Naive thymus-derived CD8-positive, alpha-beta T cell (primary cell): ENCODE measurements at regions not wholly inside any gene's neighbourhood (a gene's known extent, or its start where the extent isn't known, plus 50 kb on each side); places are given as distances from the start of the nearest gene placed in this dataset.

Experiments used
- ATAC-seq, 2 donors: fragments of 150-1000 bp; cut with Tn5 transposase in 1 of 2; sonication (Bioruptor Pico), chemical (Tn5 transposase) in 1 of 2; 1 replicate in 1 of 2; 2 replicates in 1 of 2; pipeline ENCODE4 v1.10.0; 2021; ENCODE audit warnings: mild to moderate bottlenecking in 2 of 2, moderate library complexity in 2 of 2
- POLR2A ChIA-PET: fragments of 350-600 bp; sonication (Branson Sonifier 250); formaldehyde crosslinking; loops from one replicate; lab custom pipeline; 2021; ENCODE audit warnings: antibody characterized with exemption; lab: Charles Lee
- DNase-seq, 10 donors: peaks; one replicate each; pipeline versions ENCODE4 v3.0.0 to v3.0.0-alpha.2; 2020 to 2022
- H3K27ac Mint-ChIP-seq, 10 donors: one replicate each; pipeline ENCODE4 v1.8.0; 2020 to 2022; ENCODE audit warnings: mild to moderate bottlenecking in 10 of 10, mixed read lengths in 10 of 10, moderate library complexity in 4 of 10, inconsistent platforms in 1 of 10
- H3K27me3 Mint-ChIP-seq, 5 donors: one replicate each; pipeline ENCODE4 v1.8.0; 2021 to 2022; ENCODE audit warnings: mixed read lengths in 5 of 5
- H3K36me3 Mint-ChIP-seq, 3 donors: one replicate each; pipeline ENCODE4 v1.8.0; 2020 to 2022; ENCODE audit warnings: mixed read lengths in 3 of 3, mild to moderate bottlenecking in 2 of 3, inconsistent platforms in 1 of 3
- H3K4me1 Mint-ChIP-seq, 4 donors: one replicate each; pipeline ENCODE4 v1.8.0; 2021 to 2022; ENCODE audit warnings: mixed read lengths in 4 of 4
- H3K4me3 Mint-ChIP-seq, 10 donors: one replicate each; pipeline ENCODE4 v1.8.0; 2020 to 2022; ENCODE audit warnings: mild to moderate bottlenecking in 10 of 10, mixed read lengths in 10 of 10, moderate library complexity in 6 of 10, inconsistent platforms in 1 of 10
- H3K9me3 Mint-ChIP-seq, 9 donors: one replicate each; pipeline ENCODE4 v1.8.0; 2020 to 2022; ENCODE audit warnings: mixed read lengths in 9 of 9, mild to moderate bottlenecking in 3 of 9, inconsistent platforms in 1 of 9, moderate library complexity in 1 of 9

- no peaks in the 10 kb centered on the region for H3K27me3 Mint-ChIP-seq
Observed at GRCh38 chr6:121967631-121968030, 431.8 kb upstream of the HSF2 start.

GRCh38 chr6:121971931-121972335, 427.5 kb upstream of the HSF2 start:
- H3K36me3 Mint-ChIP-seq: peaks cover 0 to 11% (median 4%) of the 10 kb centered on the region in 3 donors
- H3K4me1 Mint-ChIP-seq: peaks cover 2 to 20% (median 13%) of the 10 kb centered on the region in 4 donors
- POLR2A ChIA-PET: no interaction called here
- H3K27ac Mint-ChIP-seq: no peak overlapping the region
- H3K27me3 Mint-ChIP-seq: no peaks in the 10 kb centered on the region
- peaks cover 0 to 11% (median 0%) of the 10 kb centered on the region in 9 donors for H3K9me3 Mint-ChIP-seq
- no peak for DNase-seq
- ATAC-seq: no peak
- H3K4me3 Mint-ChIP-seq: no peak overlapping the region

More at GRCh38 chr6:121967631-121968030, 431.8 kb upstream of the HSF2 start:
- peaks cover 0 to 4% (median 0%) of the 10 kb centered on the region in 9 donors for H3K9me3 Mint-ChIP-seq
- H3K4me3 Mint-ChIP-seq: no peak overlapping the region
- POLR2A ChIA-PET: no interaction called here
- no peak for ATAC-seq
- H3K27ac Mint-ChIP-seq: no peak overlapping the region
- H3K4me1 Mint-ChIP-seq: peaks cover under 1 to 10% (median 8%) of the 10 kb centered on the region in 4 donors
- DNase-seq: no peak
- H3K36me3 Mint-ChIP-seq: no peaks in the 10 kb centered on the region

- ATAC-seq (no peak), DNase-seq (no peak)
- Mint-ChIP-seq H3K4me1 (no peaks in the 10 kb centered on the region), H3K4me3 (no peak overlapping the region), H3K36me3 (peaks cover 0 to 7% (median 5%) of the 10 kb centered on the region in 3 donors), H3K9me3 (peaks cover 0 to 13% (median 2%) of the 10 kb centered on the region in 9 donors), H3K27me3 (peaks cover 0 to 5% (median 2%) of the 10 kb centered on the region in 5 donors), H3K27ac (no peak overlapping the region)
- POLR2A ChIA-PET: no interaction called here
Observed at GRCh38 chr6:121984956-121985355, 414.5 kb upstream of the HSF2 start.

- peaks cover 0 to 9% (median 4%) of the 10 kb centered on the region in 9 donors for H3K9me3 Mint-ChIP-seq
- POLR2A ChIA-PET: no interaction called here
- peaks cover 0 to 2% (median 0%) of the 10 kb centered on the region in 4 donors for H3K4me1 Mint-ChIP-seq
- DNase-seq (no peak), ATAC-seq (no peak)
- no peak overlapping the region for H3K4me3 Mint-ChIP-seq
- H3K36me3 Mint-ChIP-seq: no peaks in the 10 kb centered on the region
- no peaks in the 10 kb centered on the region for H3K27me3 Mint-ChIP-seq
- H3K27ac Mint-ChIP-seq: peak overlapping the region in 1 of 10 donors; percentile 59
Observed at GRCh38 chr6:121993362-121993761, 406.1 kb upstream of the HSF2 start.

GRCh38 chr6:121994919-121995318, 404.5 kb upstream of the HSF2 start:
- H3K36me3 Mint-ChIP-seq: no peaks in the 10 kb centered on the region
- peaks cover 0 to 2% (median 0%) of the 10 kb centered on the region in 4 donors for H3K4me1 Mint-ChIP-seq
- H3K27me3 Mint-ChIP-seq: no peaks in the 10 kb centered on the region
- H3K9me3 Mint-ChIP-seq: peaks cover 0 to 9% (median 4%) of the 10 kb centered on the region in 9 donors
- no peak for ATAC-seq
- POLR2A ChIA-PET: no interaction called here
- no peak overlapping the region for H3K4me3 Mint-ChIP-seq
- no peak overlapping the region for H3K27ac Mint-ChIP-seq
- no peak for DNase-seq

- H3K4me1 Mint-ChIP-seq: no peaks in the 10 kb centered on the region
- H3K9me3 Mint-ChIP-seq: peaks cover 0 to 7% (median 3%) of the 10 kb centered on the region in 9 donors
- no peak overlapping the region for H3K4me3 Mint-ChIP-seq
- no peaks in the 10 kb centered on the region for H3K36me3 Mint-ChIP-seq
- peaks cover 0 to 5% (median 0%) of the 10 kb centered on the region in 5 donors for H3K27me3 Mint-ChIP-seq
- POLR2A ChIA-PET: no interaction called here
- H3K27ac Mint-ChIP-seq: no peak overlapping the region
- DNase-seq (no peak), ATAC-seq (no peak)
Observed at GRCh38 chr6:121998631-121999030, 400.8 kb upstream of the HSF2 start.

GRCh38 chr6:121999456-122000065, 399.9 kb upstream of the HSF2 start:
- Mint-ChIP-seq H3K36me3 (peaks cover 0 to 5% (median 0%) of the 10 kb centered on the region in 3 donors), H3K4me3 (no peak overlapping the region), H3K4me1 (no peaks in the 10 kb centered on the region), H3K27ac (peak overlapping the region in 1 of 10 donors; percentile 31), H3K27me3 (peaks cover 0 to 9% (median 5%) of the 10 kb centered on the region in 5 donors), H3K9me3 (peaks cover 0 to 3% (median 0%) of the 10 kb centered on the region in 9 donors)
- ATAC-seq (no peak), DNase-seq (no peak)
- POLR2A ChIA-PET: no interaction called here

GRCh38 chr6:122005661-122006060, 393.8 kb upstream of the HSF2 start:
- H3K4me3 Mint-ChIP-seq: no peak overlapping the region

GRCh38 chr6:122007339-122007738, 392.1 kb upstream of the HSF2 start:
- Mint-ChIP-seq H3K9me3 (peaks cover 0 to 2% (median 0%) of the 10 kb centered on the region in 9 donors), H3K4me1 (peaks cover 0 to 6% (median 4%) of the 10 kb centered on the region in 4 donors), H3K4me3 (no peak overlapping the region), H3K27me3 (peaks cover 0 to 6% (median 5%) of the 10 kb centered on the region in 5 donors), H3K27ac (peak overlapping the region in 1 of 10 donors; percentile 39), H3K36me3 (peaks cover 0 to 5% (median 0%) of the 10 kb centered on the region in 3 donors)
- DNase-seq (no peak), ATAC-seq (no peak)
- POLR2A ChIA-PET: no interaction called here

More at GRCh38 chr6:122005661-122006060, 393.8 kb upstream of the HSF2 start:
- DNase-seq (no peak), ATAC-seq (no peak)
- Mint-ChIP-seq H3K36me3 (peaks cover 0 to 5% (median 0%) of the 10 kb centered on the region in 3 donors), H3K27ac (no peak overlapping the region), H3K4me1 (peaks cover 0 to 6% (median 4%) of the 10 kb centered on the region in 4 donors), H3K9me3 (peaks cover 0 to 2% (median 0%) of the 10 kb centered on the region in 9 donors), H3K27me3 (peaks cover 0 to 9% (median 5%) of the 10 kb centered on the region in 5 donors)
- POLR2A ChIA-PET: no interaction called here

- POLR2A ChIA-PET: no interaction called here
- ATAC-seq: no peak
Observed at GRCh38 chr6:122008101-122008999, 391.1 kb upstream of the HSF2 start.

GRCh38 chr6:122009000-122009350, 390.5 kb upstream of the HSF2 start:
- no peak for DNase-seq
- H3K27me3 Mint-ChIP-seq: peaks cover 0 to 6% (median 4%) of the 10 kb centered on the region in 5 donors
- POLR2A ChIA-PET: no interaction called here
- H3K36me3 Mint-ChIP-seq: peaks cover 0 to 5% (median 0%) of the 10 kb centered on the region in 3 donors
- H3K9me3 Mint-ChIP-seq: peaks cover 0 to 2% (median 0%) of the 10 kb centered on the region in 9 donors
- H3K27ac Mint-ChIP-seq: no peak overlapping the region
- peaks cover 0 to 6% (median 4%) of the 10 kb centered on the region in 4 donors for H3K4me1 Mint-ChIP-seq
- no peak for ATAC-seq
- no peak overlapping the region for H3K4me3 Mint-ChIP-seq

More at GRCh38 chr6:122008101-122008999, 391.1 kb upstream of the HSF2 start:
- Mint-ChIP-seq H3K4me3 (no peak overlapping the region), H3K4me1 (peaks cover 0 to 6% (median 4%) of the 10 kb centered on the region in 4 donors), H3K9me3 (peaks cover 0 to 2% (median 0%) of the 10 kb centered on the region in 9 donors), H3K27me3 (peaks cover 0 to 6% (median 4%) of the 10 kb centered on the region in 5 donors), H3K27ac (no peak overlapping the region), H3K36me3 (peaks cover 0 to 5% (median 0%) of the 10 kb centered on the region in 3 donors)
- no peak for DNase-seq

- no peak for DNase-seq
- Mint-ChIP-seq H3K4me1 (peaks cover 0 to 6% (median 3%) of the 10 kb centered on the region in 4 donors), H3K27me3 (no peaks in the 10 kb centered on the region), H3K9me3 (peaks cover 0 to 2% (median 0%) of the 10 kb centered on the region in 9 donors), H3K36me3 (no peaks in the 10 kb centered on the region), H3K27ac (no peak overlapping the region), H3K4me3 (no peak overlapping the region)
- POLR2A ChIA-PET: no interaction called here
- no peak for ATAC-seq
Observed at GRCh38 chr6:122012578-122012977, 386.9 kb upstream of the HSF2 start.

- no peak for ATAC-seq
- Mint-ChIP-seq H3K9me3 (peaks cover 0 to 2% (median 0%) of the 10 kb centered on the region in 9 donors), H3K27me3 (peaks cover 0 to 1% (median 0%) of the 10 kb centered on the region in 5 donors), H3K4me1 (no peaks in the 10 kb centered on the region), H3K36me3 (no peaks in the 10 kb centered on the region), H3K4me3 (no peak overlapping the region), H3K27ac (no peak overlapping the region)
- POLR2A ChIA-PET: no interaction called here
- no peak for DNase-seq
Observed at GRCh38 chr6:122014961-122015360, 384.5 kb upstream of the HSF2 start.
